GM21381 (cell line): ENCODE measurements at regions not wholly inside any gene's neighbourhood (a gene's known extent, or its start where the extent isn't known, plus 50 kb on each side); places are given as distances from the start of the nearest gene placed in this dataset.

Source experiments
- ATAC-seq: cut with Tn5 transposase; IDR thresholded peaks from one replicate; pipeline ENCODE4 v1.9.1; 2021; ENCODE audit warnings: mild to moderate bottlenecking, moderate library complexity; ENCODE audit not compliant: unreplicated experiment

- no peak for ATAC-seq
Measured at GRCh38 chr1:38721816-38722215, 137.8 kb downstream of the RRAGC start.

GRCh38 chr1:38719880-38720279 is 139.7 kb downstream of the RRAGC start:
- no peak for ATAC-seq

- ATAC-seq = no peak
Measured at GRCh38 chr1:38718031-38718430, 141.5 kb downstream of the RRAGC start.

GRCh38 chr1:38716229-38716628 is 143.3 kb downstream of the RRAGC start:
- ATAC-seq = no peak

- ATAC-seq = no peak
Measured at GRCh38 chr1:38715415-38715814, 144.2 kb downstream of the RRAGC start.

- no peak for ATAC-seq
Measured at GRCh38 chr1:38712046-38712445, 147.5 kb downstream of the RRAGC start.

GRCh38 chr1:38708701-38709258 is 150.8 kb downstream of the RRAGC start:
- ATAC-seq = no peak

- ATAC-seq = no peak
Measured at GRCh38 chr1:38701088-38701487, 158.5 kb downstream of the RRAGC start.

GRCh38 chr1:38700077-38700470 is 159.5 kb downstream of the RRAGC start:
- no peak for ATAC-seq

- no peak for ATAC-seq
Measured at GRCh38 chr1:38699330-38700076, 160.1 kb downstream of the RRAGC start.

- ATAC-seq = no peak
Measured at GRCh38 chr1:38697387-38697786, 162.2 kb downstream of the RRAGC start.

GRCh38 chr1:38696371-38696770 is 163.2 kb downstream of the RRAGC start:
- no peak for ATAC-seq

- no peak for ATAC-seq
Measured at GRCh38 chr1:38693759-38694158, 165.8 kb downstream of the RRAGC start.

GRCh38 chr1:38693031-38693430 is 166.5 kb downstream of the RRAGC start:
- no peak for ATAC-seq

GRCh38 chr1:38690790-38691449 is 168.7 kb downstream of the RRAGC start:
- ATAC-seq = no peak

GRCh38 chr1:38686927-38687255 is 172.7 kb downstream of the RRAGC start:
- no peak for ATAC-seq

- no peak for ATAC-seq
Measured at GRCh38 chr1:38686167-38686926, 173.2 kb downstream of the RRAGC start.

- ATAC-seq = no peak
Measured at GRCh38 chr1:38685388-38685787, 174.2 kb downstream of the RRAGC start.

GRCh38 chr1:38680801-38681510 is 178.6 kb downstream of the RRAGC start:
- ATAC-seq = no peak

- ATAC-seq = no peak
Measured at GRCh38 chr1:38677756-38678155, 181.8 kb downstream of the RRAGC start.

- no peak for ATAC-seq
Measured at GRCh38 chr1:38677311-38677710, 182.3 kb downstream of the RRAGC start.
